ENCODE measurements at regions not wholly inside any gene's neighbourhood (a gene's known extent, or its start where the extent isn't known, plus 50 kb on each side); places are given as distances from the start of the nearest gene placed in this dataset.

- TF ChIP-seq ZBTB1 (CRISPR knock-in tag; IDR thresholded peaks at IDR 0.05; ENCODE audit: borderline replicate concordance) (no peak), GABPA (IDR thresholded peaks at IDR 0.05; ENCODE audit: low read depth, low read length) (no peak), GABPA (CRISPR knock-in tag; IDR thresholded peaks at IDR 0.05; ENCODE audit: low read depth) (no peak), POLR2A (IDR thresholded peaks at IDR 0.05; ENCODE audit: insufficient read depth in 1 of 2, low read depth in 2 of 2, low read length in 2 of 2) (no peak), NR2F1 (CRISPR knock-in tag; IDR thresholded peaks at IDR 0.05) (no peak), ARNT (IDR thresholded peaks at IDR 0.05) (no peak), ELK4 (CRISPR knock-in tag; IDR thresholded peaks at IDR 0.05; ENCODE audit: borderline replicate concordance) (no peak), NCOR1 (IDR thresholded peaks at IDR 0.05; ENCODE audit: borderline replicate concordance, low read length) (no peak), SIN3A (IDR thresholded peaks at IDR 0.05; ENCODE audit: borderline replicate concordance, low read depth, low read length) (no peak), RORA (CRISPR knock-in tag; IDR thresholded peaks at IDR 0.05) (no peak)
- TF ChIP-seq, protein P1, sequence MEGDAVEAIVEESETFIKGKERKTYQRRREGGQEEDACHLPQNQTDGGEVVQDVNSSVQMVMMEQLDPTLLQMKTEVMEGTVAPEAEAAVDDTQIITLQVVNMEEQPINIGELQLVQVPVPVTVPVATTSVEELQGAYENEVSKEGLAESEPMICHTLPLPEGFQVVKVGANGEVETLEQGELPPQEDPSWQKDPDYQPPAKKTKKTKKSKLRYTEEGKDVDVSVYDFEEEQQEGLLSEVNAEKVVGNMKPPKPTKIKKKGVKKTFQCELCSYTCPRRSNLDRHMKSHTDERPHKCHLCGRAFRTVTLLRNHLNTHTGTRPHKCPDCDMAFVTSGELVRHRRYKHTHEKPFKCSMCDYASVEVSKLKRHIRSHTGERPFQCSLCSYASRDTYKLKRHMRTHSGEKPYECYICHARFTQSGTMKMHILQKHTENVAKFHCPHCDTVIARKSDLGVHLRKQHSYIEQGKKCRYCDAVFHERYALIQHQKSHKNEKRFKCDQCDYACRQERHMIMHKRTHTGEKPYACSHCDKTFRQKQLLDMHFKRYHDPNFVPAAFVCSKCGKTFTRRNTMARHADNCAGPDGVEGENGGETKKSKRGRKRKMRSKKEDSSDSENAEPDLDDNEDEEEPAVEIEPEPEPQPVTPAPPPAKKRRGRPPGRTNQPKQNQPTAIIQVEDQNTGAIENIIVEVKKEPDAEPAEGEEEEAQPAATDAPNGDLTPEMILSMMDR (CRISPR knock-in tag; IDR thresholded peaks at IDR 0.05) = no peak
These were observed 57.4 kb upstream of the PCBP1 start for GRCh38 chr2:70029814-70030409.

Data from HepG2 (cell line).